Cardiac muscle cell (in vitro differentiated cells and primary cell): ENCODE measurements at regions not wholly inside any gene's neighbourhood (a gene's known extent, or its start where the extent isn't known, plus 50 kb on each side); places are given as distances from the start of the nearest gene placed in this dataset.

Source experiments
- DNase-seq, 2 donors: peaks; one replicate each; pipeline versions ENCODE4 v3.0.0 to v3.0.0-alpha.2; 2010 to 2017; ENCODE audit warnings: low read depth in 1 of 2, low spot score in 1 of 2
- H3K27ac ChIP-seq: fragments of 200-600 bp; sonication (generic); 2 replicates; pipeline ENCODE4 v1.5.1; 2016
- H3K27me3 ChIP-seq: fragments of 200-600 bp; sonication (generic); 2 replicates; pipeline ENCODE4 v1.6.0; 2016; ENCODE audit warnings: control low read depth
- H3K36me3 ChIP-seq: fragments of 200-600 bp; sonication (generic); 2 replicates; pipeline ENCODE4 v1.5.1; 2016; ENCODE audit warnings: control low read depth
- H3K4me1 ChIP-seq: fragments of 200-600 bp; sonication (generic); 2 replicates; pipeline ENCODE4 v1.8.1; 2017; ENCODE audit warnings: low read depth, mild to moderate bottlenecking, mixed run types
- H3K4me3 ChIP-seq: fragments of 200-600 bp; sonication (generic); 2 replicates; pipeline ENCODE4 v1.5.1; 2016; ENCODE audit warnings: mild to moderate bottlenecking
- H3K9me3 ChIP-seq: fragments of 200-600 bp; sonication (generic); 2 replicates; pipeline ENCODE4 v1.5.1; 2017; ENCODE audit warnings: low read depth, mild to moderate bottlenecking, control low read depth
- CTCF ChIP-seq: IDR thresholded peaks from 2 replicates; pipeline ENCODE4 v1.5.1; 2012; ENCODE audit warnings: low read depth, mild to moderate bottlenecking, low read length

GRCh38 chr15:38652998-38653397 lies 88.4 kb upstream of the RASGRP1 start:
- no peak overlapping the region for H3K4me3 ChIP-seq
- no peaks in the 10 kb centered on the region for H3K27me3 ChIP-seq
- H3K36me3 ChIP-seq = no peaks in the 10 kb centered on the region
- H3K4me1 ChIP-seq = no peaks in the 10 kb centered on the region
- no peak for DNase-seq
- H3K9me3 ChIP-seq = no peaks in the 10 kb centered on the region
- H3K27ac ChIP-seq = no peak overlapping the region
- TF ChIP-seq CTCF = no peak

GRCh38 chr15:38658431-38658830 lies 93.8 kb upstream of the RASGRP1 start:
- no peaks in the 10 kb centered on the region for H3K36me3 ChIP-seq
- H3K27me3 ChIP-seq = no peaks in the 10 kb centered on the region
- H3K9me3 ChIP-seq = no peaks in the 10 kb centered on the region
- TF ChIP-seq CTCF = no peak
- no peak for DNase-seq
- no peaks in the 10 kb centered on the region for H3K4me1 ChIP-seq
- H3K27ac ChIP-seq = no peak overlapping the region
- H3K4me3 ChIP-seq = no peak overlapping the region

GRCh38 chr15:38660738-38661137 lies 96.1 kb upstream of the RASGRP1 start:
- no peak for DNase-seq
- Histone ChIP-seq H3K9me3 (no peaks in the 10 kb centered on the region), H3K4me1 (no peaks in the 10 kb centered on the region)

GRCh38 chr15:38662033-38662802 lies 97.6 kb upstream of the RASGRP1 start:
- DNase-seq = no peak
- Histone ChIP-seq H3K27ac (no peak overlapping the region), H3K36me3 (no peaks in the 10 kb centered on the region), H3K9me3 (no peaks in the 10 kb centered on the region), H3K4me1 (no peaks in the 10 kb centered on the region), H3K4me3 (no peak overlapping the region), H3K27me3 (no peaks in the 10 kb centered on the region)
- no peak for TF ChIP-seq CTCF

More at GRCh38 chr15:38660738-38661137, 96.1 kb upstream of the RASGRP1 start:
- Histone ChIP-seq H3K4me3 (no peak overlapping the region), H3K27ac (no peak overlapping the region), H3K27me3 (no peaks in the 10 kb centered on the region), H3K36me3 (no peaks in the 10 kb centered on the region)
- TF ChIP-seq CTCF = no peak

GRCh38 chr15:38662805-38663204 lies 98.2 kb upstream of the RASGRP1 start:
- no peak for TF ChIP-seq CTCF
- Histone ChIP-seq H3K4me1 (no peaks in the 10 kb centered on the region), H3K27me3 (no peaks in the 10 kb centered on the region), H3K4me3 (no peak overlapping the region), H3K36me3 (no peaks in the 10 kb centered on the region), H3K9me3 (no peaks in the 10 kb centered on the region), H3K27ac (no peak overlapping the region)
- no peak for DNase-seq
